Central memory CD8-positive, alpha-beta T cell (primary cell): ENCODE measurements at regions not wholly inside any gene's neighbourhood (a gene's known extent, or its start where the extent isn't known, plus 50 kb on each side); places are given as distances from the start of the nearest gene placed in this dataset.
"Not testable (repeated sequence)": the region's sequence is repeated elsewhere in the genome, so short reads cannot be mapped to it uniquely, and the experiment has no call there.

Experiments used
- ATAC-seq: fragments of 150-1000 bp; cut with Tn5 transposase; replicated peaks from 2 replicates; pipeline ENCODE4 v1.10.0; 2022; ENCODE audit warnings: mild to moderate bottlenecking, moderate FRiP score, moderate number of reproducible peaks; ENCODE audit not compliant: poor library complexity, severe bottlenecking; ENCODE audit errors: extremely low read depth
- DNase-seq, 2 donors: peaks; one replicate each; pipeline ENCODE4 v3.0.0; 2021; ENCODE audit warnings: low spot score in 2 of 2
- H3K27ac Mint-ChIP-seq: one replicate; pipeline ENCODE4 v1.8.0; 2022; ENCODE audit warnings: low read depth, mild to moderate bottlenecking, moderate library complexity, mixed read lengths
- H3K27me3 Mint-ChIP-seq: one replicate; pipeline ENCODE4 v1.8.0; 2022; ENCODE audit warnings: mixed read lengths
- H3K36me3 Mint-ChIP-seq: one replicate; pipeline ENCODE4 v1.8.0; 2022; ENCODE audit warnings: mild to moderate bottlenecking, moderate library complexity, mixed read lengths; ENCODE audit not compliant: insufficient read depth
- H3K4me1 Mint-ChIP-seq: one replicate; pipeline ENCODE4 v1.8.0; 2022; ENCODE audit warnings: mixed read lengths
- H3K4me3 Mint-ChIP-seq: one replicate; pipeline ENCODE4 v1.8.0; 2022; ENCODE audit warnings: mild to moderate bottlenecking, moderate library complexity, mixed read lengths
- H3K9me3 Mint-ChIP-seq: one replicate; pipeline ENCODE4 v1.8.0; 2022; ENCODE audit warnings: mixed read lengths

GRCh38 chr5:104539618-104540350, 977.2 kb upstream of the NUDT12 start:
- H3K4me3 Mint-ChIP-seq: no peak overlapping the region
- no peaks in the 10 kb centered on the region for H3K4me1 Mint-ChIP-seq
- no peaks in the 10 kb centered on the region for H3K27me3 Mint-ChIP-seq
- H3K27ac Mint-ChIP-seq: no peak overlapping the region
- no peak for ATAC-seq
- no peak for DNase-seq
- H3K36me3 Mint-ChIP-seq: no peaks in the 10 kb centered on the region
- peaks cover 32% of the 10 kb centered on the region for H3K9me3 Mint-ChIP-seq

- H3K9me3 Mint-ChIP-seq: peaks cover 35% of the 10 kb centered on the region
- H3K4me1 Mint-ChIP-seq: no peaks in the 10 kb centered on the region
- DNase-seq (no peak), ATAC-seq (no peak)
- no peaks in the 10 kb centered on the region for H3K27me3 Mint-ChIP-seq
- no peaks in the 10 kb centered on the region for H3K36me3 Mint-ChIP-seq
- no peak overlapping the region for H3K4me3 Mint-ChIP-seq
- no peak overlapping the region for H3K27ac Mint-ChIP-seq
These were observed 976.1 kb upstream of the NUDT12 start for GRCh38 chr5:104538734-104539133.

- no peaks in the 10 kb centered on the region for H3K4me1 Mint-ChIP-seq
- ATAC-seq (no peak), DNase-seq (no peak)
- H3K9me3 Mint-ChIP-seq: peaks cover 34% of the 10 kb centered on the region
- H3K4me3 Mint-ChIP-seq: no peak overlapping the region
- no peaks in the 10 kb centered on the region for H3K36me3 Mint-ChIP-seq
- no peaks in the 10 kb centered on the region for H3K27me3 Mint-ChIP-seq
- H3K27ac Mint-ChIP-seq: no peak overlapping the region
These were observed 970.9 kb upstream of the NUDT12 start for GRCh38 chr5:104533498-104533897.

- no peak overlapping the region for H3K27ac Mint-ChIP-seq
- DNase-seq (no peak), ATAC-seq (no peak)
- no peaks in the 10 kb centered on the region for H3K4me1 Mint-ChIP-seq
- H3K9me3 Mint-ChIP-seq: peaks cover 33% of the 10 kb centered on the region
- no peaks in the 10 kb centered on the region for H3K27me3 Mint-ChIP-seq
- H3K36me3 Mint-ChIP-seq: no peaks in the 10 kb centered on the region
- H3K4me3 Mint-ChIP-seq: no peak overlapping the region
These were observed 964.3 kb upstream of the NUDT12 start for GRCh38 chr5:104526866-104527265.

GRCh38 chr5:104513640-104514072, 951.1 kb upstream of the NUDT12 start:
- ATAC-seq (no peak), DNase-seq (no peak)
- H3K27ac Mint-ChIP-seq: no peak overlapping the region
- H3K36me3 Mint-ChIP-seq: no peaks in the 10 kb centered on the region
- H3K4me3 Mint-ChIP-seq: no peak overlapping the region
- no peaks in the 10 kb centered on the region for H3K27me3 Mint-ChIP-seq
- H3K9me3 Mint-ChIP-seq: peaks cover 11% of the 10 kb centered on the region
- no peaks in the 10 kb centered on the region for H3K4me1 Mint-ChIP-seq

GRCh38 chr5:104513121-104513602, 950.6 kb upstream of the NUDT12 start:
- H3K4me1 Mint-ChIP-seq: no peaks in the 10 kb centered on the region
- ATAC-seq: no peak
- no peaks in the 10 kb centered on the region for H3K36me3 Mint-ChIP-seq
- H3K27me3 Mint-ChIP-seq: no peaks in the 10 kb centered on the region
- no peak overlapping the region for H3K27ac Mint-ChIP-seq
- DNase-seq: no peak
- no peak overlapping the region for H3K4me3 Mint-ChIP-seq
- peaks cover 11% of the 10 kb centered on the region for H3K9me3 Mint-ChIP-seq

GRCh38 chr5:104512063-104512825, 949.7 kb upstream of the NUDT12 start:
- Mint-ChIP-seq H3K27ac (no peak overlapping the region), H3K4me3 (no peak overlapping the region), H3K36me3 (no peaks in the 10 kb centered on the region), H3K27me3 (no peaks in the 10 kb centered on the region), H3K4me1 (no peaks in the 10 kb centered on the region), H3K9me3 (peaks cover 11% of the 10 kb centered on the region)
- DNase-seq (no peak), ATAC-seq (no peak)

- no peaks in the 10 kb centered on the region for H3K27me3 Mint-ChIP-seq
- no peak for ATAC-seq
- H3K4me3 Mint-ChIP-seq: no peak overlapping the region
- no peaks in the 10 kb centered on the region for H3K4me1 Mint-ChIP-seq
- H3K36me3 Mint-ChIP-seq: no peaks in the 10 kb centered on the region
- H3K9me3 Mint-ChIP-seq: peaks cover 23% of the 10 kb centered on the region
- H3K27ac Mint-ChIP-seq: no peak overlapping the region
- DNase-seq: no peak
These were observed 935.7 kb upstream of the NUDT12 start for GRCh38 chr5:104498281-104498680.

GRCh38 chr5:104494083-104494482, 931.5 kb upstream of the NUDT12 start:
- Mint-ChIP-seq H3K27me3 (no peaks in the 10 kb centered on the region), H3K4me1 (no peaks in the 10 kb centered on the region), H3K36me3 (no peaks in the 10 kb centered on the region), H3K4me3 (no peak overlapping the region), H3K27ac (no peak overlapping the region), H3K9me3 (peaks cover 13% of the 10 kb centered on the region)
- no peak for ATAC-seq
- DNase-seq: no peak

GRCh38 chr5:104472811-104473210, 910.2 kb upstream of the NUDT12 start:
- peaks cover 12% of the 10 kb centered on the region for H3K9me3 Mint-ChIP-seq
- H3K4me3 Mint-ChIP-seq: no peak overlapping the region
- H3K27ac Mint-ChIP-seq: no peak overlapping the region
- ATAC-seq: no peak
- no peaks in the 10 kb centered on the region for H3K27me3 Mint-ChIP-seq
- no peaks in the 10 kb centered on the region for H3K36me3 Mint-ChIP-seq
- no peaks in the 10 kb centered on the region for H3K4me1 Mint-ChIP-seq
- DNase-seq: no peak

- Mint-ChIP-seq H3K4me1 (no peaks in the 10 kb centered on the region), H3K27ac (no peak overlapping the region), H3K27me3 (no peaks in the 10 kb centered on the region), H3K36me3 (no peaks in the 10 kb centered on the region), H3K4me3 (no peak overlapping the region), H3K9me3 (peaks cover 5% of the 10 kb centered on the region)
- no peak for DNase-seq
- ATAC-seq: no peak
These were observed 893.5 kb upstream of the NUDT12 start for GRCh38 chr5:104456122-104456521.

GRCh38 chr5:104452550-104452949, 890.0 kb upstream of the NUDT12 start:
- H3K27me3 Mint-ChIP-seq: no peaks in the 10 kb centered on the region
- H3K36me3 Mint-ChIP-seq: no peaks in the 10 kb centered on the region
- no peak overlapping the region for H3K4me3 Mint-ChIP-seq
- DNase-seq: no peak
- H3K27ac Mint-ChIP-seq: no peak overlapping the region
- no peaks in the 10 kb centered on the region for H3K9me3 Mint-ChIP-seq
- H3K4me1 Mint-ChIP-seq: no peaks in the 10 kb centered on the region
- ATAC-seq: no peak

- not testable (repeated sequence) for H3K27me3 Mint-ChIP-seq, H3K9me3 Mint-ChIP-seq, H3K27ac Mint-ChIP-seq, ATAC-seq, DNase-seq, H3K4me3 Mint-ChIP-seq, H3K36me3 Mint-ChIP-seq, H3K4me1 Mint-ChIP-seq
These were observed 889.3 kb upstream of the NUDT12 start for GRCh38 chr5:104451911-104452310.
